ENCODE measurements at regions not wholly inside any gene's neighbourhood (a gene's known extent, or its start where the extent isn't known, plus 50 kb on each side); places are given as distances from the start of the nearest gene placed in this dataset.

DNA sequence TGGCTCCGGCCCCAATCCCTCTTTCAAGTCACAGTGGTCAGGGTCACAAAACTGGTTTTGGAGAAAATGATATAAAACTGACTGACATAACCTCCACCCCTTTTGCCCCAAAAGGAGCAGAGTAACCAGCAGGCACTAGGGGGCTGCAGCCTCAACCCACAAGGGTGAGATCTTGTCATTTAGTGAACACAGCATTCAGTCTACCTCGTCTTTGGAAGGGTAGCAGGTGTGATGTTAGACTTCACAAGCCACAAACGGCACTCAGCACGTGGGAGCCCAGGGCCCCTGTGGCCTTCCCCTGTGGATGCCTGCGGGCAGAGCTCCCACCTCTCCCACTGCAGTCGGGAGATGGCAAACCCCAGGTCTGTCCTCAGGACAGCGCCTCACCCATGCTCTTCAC lies 372.1 kb upstream of the MYT1L start:
- TF ChIP-seq, protein P1, sequence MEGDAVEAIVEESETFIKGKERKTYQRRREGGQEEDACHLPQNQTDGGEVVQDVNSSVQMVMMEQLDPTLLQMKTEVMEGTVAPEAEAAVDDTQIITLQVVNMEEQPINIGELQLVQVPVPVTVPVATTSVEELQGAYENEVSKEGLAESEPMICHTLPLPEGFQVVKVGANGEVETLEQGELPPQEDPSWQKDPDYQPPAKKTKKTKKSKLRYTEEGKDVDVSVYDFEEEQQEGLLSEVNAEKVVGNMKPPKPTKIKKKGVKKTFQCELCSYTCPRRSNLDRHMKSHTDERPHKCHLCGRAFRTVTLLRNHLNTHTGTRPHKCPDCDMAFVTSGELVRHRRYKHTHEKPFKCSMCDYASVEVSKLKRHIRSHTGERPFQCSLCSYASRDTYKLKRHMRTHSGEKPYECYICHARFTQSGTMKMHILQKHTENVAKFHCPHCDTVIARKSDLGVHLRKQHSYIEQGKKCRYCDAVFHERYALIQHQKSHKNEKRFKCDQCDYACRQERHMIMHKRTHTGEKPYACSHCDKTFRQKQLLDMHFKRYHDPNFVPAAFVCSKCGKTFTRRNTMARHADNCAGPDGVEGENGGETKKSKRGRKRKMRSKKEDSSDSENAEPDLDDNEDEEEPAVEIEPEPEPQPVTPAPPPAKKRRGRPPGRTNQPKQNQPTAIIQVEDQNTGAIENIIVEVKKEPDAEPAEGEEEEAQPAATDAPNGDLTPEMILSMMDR (conservative IDR thresholded peaks at IDR 0.05 in 1 of 2, IDR thresholded peaks at IDR 0.05 in 1 of 2; ENCODE audit: extremely low read depth in 1 of 2, insufficient read depth in 1 of 2, low read depth in 1 of 2, low read length in 2 of 2), result no peak
- no peak for TF ChIP-seq EZH2 (IDR thresholded peaks at IDR 0.05; ENCODE audit: borderline replicate concordance, low read length)

Data from mammary epithelial cell (primary cell).